GM21825 (cell line): ENCODE measurements at regions not wholly inside any gene's neighbourhood (a gene's known extent, or its start where the extent isn't known, plus 50 kb on each side); places are given as distances from the start of the nearest gene placed in this dataset.
"Not testable (repeated sequence)": the region's sequence is repeated elsewhere in the genome, so short reads cannot be mapped to it uniquely, and the experiment has no call there.

Source experiments
- ATAC-seq: cut with Tn5 transposase; IDR thresholded peaks from one replicate; pipeline ENCODE4 v1.9.1; 2021; ENCODE audit warnings: mild to moderate bottlenecking, moderate library complexity; ENCODE audit not compliant: unreplicated experiment

- not testable (repeated sequence) for ATAC-seq
Measured at GRCh38 chr4:68720723-68721122, 50.3 kb upstream of the UGT2B15 start.

- ATAC-seq, result no peak
Measured at GRCh38 chr4:68724426-68724825, 54.0 kb upstream of the UGT2B15 start.

GRCh38 chr4:68724922-68725321, 54.5 kb upstream of the UGT2B15 start:
- no peak for ATAC-seq

- ATAC-seq, result peak; percentile 85
Measured at GRCh38 chr4:68732653-68733466, 62.4 kb upstream of the UGT2B15 start.

- ATAC-seq, result peak; percentile 66
Measured at GRCh38 chr4:68734095-68734494, 63.6 kb upstream of the UGT2B15 start.

GRCh38 chr4:68735106-68735505, 64.7 kb upstream of the UGT2B15 start:
- no peak for ATAC-seq

GRCh38 chr4:68736813-68737212, 66.4 kb upstream of the UGT2B15 start:
- ATAC-seq, result no peak

- no peak for ATAC-seq
Measured at GRCh38 chr4:68738036-68738435, 67.6 kb upstream of the UGT2B15 start.

GRCh38 chr4:68744368-68744767, 71.4 kb upstream of the UGT2B10 start:
- ATAC-seq, result no peak

- no peak for ATAC-seq
Measured at GRCh38 chr4:68748181-68748991, 67.4 kb upstream of the UGT2B10 start.

GRCh38 chr4:68750555-68750954, 65.2 kb upstream of the UGT2B10 start:
- ATAC-seq, result no peak

- no peak for ATAC-seq
Measured at GRCh38 chr4:68751138-68751537, 64.7 kb upstream of the UGT2B10 start.

- no peak for ATAC-seq
Measured at GRCh38 chr4:68765876-68766275, 49.9 kb upstream of the UGT2B10 start.
